ENCODE measurements at regions not wholly inside any gene's neighbourhood (a gene's known extent, or its start where the extent isn't known, plus 50 kb on each side); places are given as distances from the start of the nearest gene placed in this dataset.

- TF ChIP-seq ZNF407 (CRISPR knock-in tag; IDR thresholded peaks at IDR 0.05; ENCODE audit: not compliant biosample characterization) (no peak), ZNF331 (CRISPR knock-in tag; IDR thresholded peaks at IDR 0.05) (no peak), POLR2AphosphoS2 (IDR thresholded peaks at IDR 0.05; ENCODE audit: low read depth, low read length) (no peak), KDM5A (IDR thresholded peaks at IDR 0.05; ENCODE audit: borderline replicate concordance, low read length) (no peak), ETV6 (CRISPR knock-in tag; conservative IDR thresholded peaks at IDR 0.05) (no peak), ZFY (CRISPR knock-in tag; IDR thresholded peaks at IDR 0.05) (no peak), CTCF (CRISPR knock-in tag; IDR thresholded peaks at IDR 0.05) (no peak), CEBPZ (IDR thresholded peaks at IDR 0.05; ENCODE audit: low read length) (no peak), ATF3 (CRISPR knock-in tag; IDR thresholded peaks at IDR 0.05) (no peak), ZNF747 (CRISPR knock-in tag; IDR thresholded peaks at IDR 0.05; ENCODE audit: borderline replicate concordance) (no peak), POLR2A (IDR thresholded peaks at IDR 0.05; ENCODE audit: insufficient read depth in 1 of 2, low read depth in 2 of 2, low read length in 2 of 2) (no peak), HDAC6 (IDR thresholded peaks at IDR 0.05; ENCODE audit: low read depth, low read length) (no peak), PRDM4 (CRISPR knock-in tag; IDR thresholded peaks at IDR 0.05; ENCODE audit: borderline replicate concordance) (no peak)
These were observed 465.6 kb upstream of the SLC14A2 start for GRCh38 chr18:45149712-45150111.
